Endothelial cell of umbilical vein (primary cell): ENCODE measurements at regions not wholly inside any gene's neighbourhood (a gene's known extent, or its start where the extent isn't known, plus 50 kb on each side); places are given as distances from the start of the nearest gene placed in this dataset.

ENCODE experiments used
- BruUV-seq: library from RNA; stranded (reverse); fragments of 400-500 nt; replicated peaks from 2 replicates; lab custom pipeline; 2021; lab: Mats Ljungman, UMichigan
- CTCF ChIA-PET: fragments of 300-600, 350-600 bp; sonication (Branson Sonifier 250); formaldehyde crosslinking; loops from one replicate; lab custom pipeline; 2021; ENCODE audit warnings: antibody characterized with exemption, inconsistent platforms; lab: Charles Lee
- POLR2A ChIA-PET: fragments of 300-600, 350-600 bp; sonication (Branson Sonifier 250); formaldehyde crosslinking; loops from one replicate; lab custom pipeline; 2021; ENCODE audit warnings: antibody characterized with exemption, inconsistent platforms; lab: Charles Lee
- DNase-seq: peaks from one replicate; pipeline ENCODE4 v3.0.0-alpha.2; 2011; ENCODE audit warnings: low read depth, low spot score
- FAIRE-seq: peaks from 2 replicates; lab custom pipeline; 2011; peaks lifted over from hg19 to GRCh38; lab: Jason Lieb, UNC
- H2AFZ ChIP-seq: 2 replicates; pipeline ENCODE4 v1.6.0; 2012; ENCODE audit warnings: low read depth, low read length, control low read depth, inconsistent platforms
- H3K27ac ChIP-seq: 2 replicates; pipeline ENCODE4 v1.5.1; 2011; ENCODE audit warnings: low read depth, mild to moderate bottlenecking, control low read depth, low read length, moderate library complexity; ENCODE audit not compliant: insufficient read depth
- H3K27me3 ChIP-seq, 2 experiments: 2 replicates each; pipeline versions ENCODE4 v1.6.0 to v1.6.1; 2011; ENCODE audit warnings: low read length in 2 of 2, mixed read lengths in 1 of 2; ENCODE audit not compliant: control insufficient read depth in 2 of 2, insufficient read depth in 2 of 2
- H3K36me3 ChIP-seq, 2 experiments: 2 replicates in 1 of 2; 3 replicates in 1 of 2; pipeline ENCODE4 v1.5.1; 2011; ENCODE audit warnings: low read length in 2 of 2, mild to moderate bottlenecking in 1 of 2, moderate library complexity in 1 of 2; ENCODE audit not compliant: control insufficient read depth in 2 of 2, insufficient read depth in 2 of 2; ENCODE audit errors: extremely low read depth in 1 of 2
- H3K4me1 ChIP-seq: 3 replicates; pipeline ENCODE4 v1.5.1; 2011; ENCODE audit warnings: mild to moderate bottlenecking, low read length; ENCODE audit not compliant: control insufficient read depth, insufficient read depth; ENCODE audit errors: extremely low read depth
- H3K4me2 ChIP-seq: 2 replicates; pipeline ENCODE4 v1.6.1; 2011; ENCODE audit warnings: low read length, control low read depth, mixed read lengths; ENCODE audit not compliant: insufficient read depth
- H3K4me3 ChIP-seq, 3 experiments: fragments of 200-600 bp in 1 of 3; sonication (generic), shearing (Covaris generic) in 1 of 3; replicated peaks in 1 of 3; 2 replicates each; pipeline ENCODE4 v1.5.1; 2011 to 2016; ENCODE audit warnings: control low read depth in 3 of 3, low read length in 3 of 3, mild to moderate bottlenecking in 2 of 3, inconsistent platforms in 1 of 3, low read depth in 1 of 3, moderate library complexity in 1 of 3; ENCODE audit not compliant: insufficient read depth in 1 of 3
- H3K79me2 ChIP-seq: 2 replicates; pipeline ENCODE4 v1.6.0; 2012; ENCODE audit warnings: low read length, inconsistent platforms; ENCODE audit not compliant: control insufficient read depth, insufficient read depth
- H3K9ac ChIP-seq: replicated peaks from 2 replicates; pipeline ENCODE3; 2011; ENCODE audit warnings: low read length, control low read depth; ENCODE audit not compliant: insufficient read depth; ENCODE audit errors: extremely low read depth
- H3K9me1 ChIP-seq: replicated peaks from 3 replicates; pipeline ENCODE4 v1.6.0; 2011; ENCODE audit warnings: mild to moderate bottlenecking, low read length; ENCODE audit not compliant: control insufficient read depth, insufficient read depth; ENCODE audit errors: extremely low read depth
- H3K9me3 ChIP-seq: replicated peaks from 2 replicates; pipeline ENCODE4 v1.5.1; 2012; ENCODE audit warnings: low read length, inconsistent platforms; ENCODE audit not compliant: control insufficient read depth, insufficient read depth
- H4K20me1 ChIP-seq: replicated peaks from 2 replicates; pipeline ENCODE3; 2011; ENCODE audit warnings: mild to moderate bottlenecking, low read length; ENCODE audit not compliant: control insufficient read depth, insufficient read depth; ENCODE audit errors: extremely low read depth
- EZH2 ChIP-seq: IDR thresholded peaks from 2 replicates; pipeline ENCODE4 v1.6.1; 2012; ENCODE audit warnings: borderline replicate concordance, low read depth, mild to moderate bottlenecking, moderate library complexity, low read length, inconsistent platforms; ENCODE audit not compliant: severe bottlenecking
- FOS ChIP-seq: IDR thresholded peaks from 2 replicates; pipeline ENCODE4 v1.6.1; 2011; ENCODE audit warnings: mild to moderate bottlenecking, low read length, moderate library complexity, borderline replicate concordance; ENCODE audit not compliant: insufficient read depth
- GATA2 ChIP-seq: IDR thresholded peaks from 2 replicates; pipeline ENCODE4 v1.7.0; 2011; ENCODE audit warnings: low read depth, mild to moderate bottlenecking, moderate library complexity, mixed read lengths, low read length; ENCODE audit not compliant: insufficient read length, insufficient read depth
- JUN ChIP-seq: IDR thresholded peaks from 2 replicates; pipeline ENCODE4 v1.6.1; 2011; ENCODE audit warnings: borderline replicate concordance, low read depth; ENCODE audit not compliant: insufficient read length, insufficient read depth
- MYC ChIP-seq: IDR thresholded peaks from one replicate; pipeline ENCODE4 v1.6.1; 2011; ENCODE audit warnings: mild to moderate bottlenecking, low read depth, low read length
- POLR2A ChIP-seq: IDR thresholded peaks from 2 replicates; pipeline ENCODE4 v1.6.1; 2012; ENCODE audit warnings: low read depth, mild to moderate bottlenecking, control low read depth, low read length
- POLR2AphosphoS5 ChIP-seq: IDR thresholded peaks from 2 replicates; pipeline ENCODE4 v1.6.1; 2012; ENCODE audit warnings: low read depth, mild to moderate bottlenecking, control low read depth, low read length, moderate library complexity; ENCODE audit not compliant: insufficient read depth
- dilution Hi-C: fragments of 300-500 bp; cut with MboI; formaldehyde crosslinking; loops from one replicate; pipeline ENCODE4 v1.15.0; 2019; ENCODE audit warnings: low sequenced_read_pairs; ENCODE audit not compliant: extremely low pct_ligation_motif_present
- intact Hi-C: fragments of 100-400 bp; cut with micrococcal nuclease; formaldehyde crosslinking; loops from one replicate; pipeline ENCODE4 v1.10.0; 2022
- TF ChIP-seq, protein P1 (sequence below), 2 donors: IDR thresholded peaks; 1 replicate in 1 of 2; 2 replicates in 1 of 2; pipeline ENCODE4 v1.5.1; 2011; ENCODE audit warnings: low read length in 2 of 2, mild to moderate bottlenecking in 2 of 2, moderate library complexity in 2 of 2, control low read depth in 1 of 2, inconsistent platforms in 1 of 2, low read depth in 1 of 2; ENCODE audit not compliant: insufficient read depth in 1 of 2; ENCODE audit errors: extremely low read depth in 1 of 2

DNA sequence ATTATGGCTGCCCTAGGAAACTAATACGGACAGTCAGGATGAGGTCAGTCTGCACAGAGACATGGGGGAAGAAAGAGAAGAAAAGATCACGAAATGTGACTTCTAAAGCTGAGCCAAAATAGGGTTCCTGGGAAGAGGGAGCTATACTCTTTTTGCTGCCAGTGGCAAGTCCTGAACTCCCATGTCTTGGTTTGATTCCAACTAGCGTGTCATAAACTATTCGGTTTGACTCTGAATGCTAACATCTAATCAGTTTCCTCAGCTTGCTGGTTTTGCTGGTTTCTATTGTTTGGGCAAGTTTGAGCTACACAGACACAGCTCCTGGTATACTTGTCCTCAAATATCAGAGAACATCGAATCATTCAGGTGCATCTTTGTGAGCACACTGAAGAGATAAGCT is 80.5 kb upstream of the CYP1B1 start:
- ChIA-PET POLR2A (no interaction called here), CTCF (interaction anchor here (1.5 kb wide), 1 partner anchor 41 kb away, joined by 5 read pairs; no protein-coding TSS in a partner anchor)
- Histone ChIP-seq H3K27me3 (peaks cover 11 to 32% of the 10 kb centered on the region in 2 experiments), H3K27ac (no peak overlapping the region), H3K4me3 (no peak overlapping the region), H3K79me2 (no peaks in the 10 kb centered on the region), H3K4me2 (no peak overlapping the region), H3K9ac (no peak overlapping the region), H3K4me1 (no peaks in the 10 kb centered on the region), H3K9me1 (no peaks in the 10 kb centered on the region), H3K36me3 (no peaks in the 10 kb centered on the region), H4K20me1 (no peaks in the 10 kb centered on the region), H2AFZ (no peak overlapping the region), H3K9me3 (no peaks in the 10 kb centered on the region)
- FAIRE-seq (no peak), DNase-seq (no peak)
- intact Hi-C loops, result no loop called here
- TF ChIP-seq EZH2 (no peak), FOS (no peak), JUN (no peak), MYC (no peak), POLR2A (no peak), GATA2 (no peak), POLR2AphosphoS5 (no peak)
- TF ChIP-seq, protein P1, sequence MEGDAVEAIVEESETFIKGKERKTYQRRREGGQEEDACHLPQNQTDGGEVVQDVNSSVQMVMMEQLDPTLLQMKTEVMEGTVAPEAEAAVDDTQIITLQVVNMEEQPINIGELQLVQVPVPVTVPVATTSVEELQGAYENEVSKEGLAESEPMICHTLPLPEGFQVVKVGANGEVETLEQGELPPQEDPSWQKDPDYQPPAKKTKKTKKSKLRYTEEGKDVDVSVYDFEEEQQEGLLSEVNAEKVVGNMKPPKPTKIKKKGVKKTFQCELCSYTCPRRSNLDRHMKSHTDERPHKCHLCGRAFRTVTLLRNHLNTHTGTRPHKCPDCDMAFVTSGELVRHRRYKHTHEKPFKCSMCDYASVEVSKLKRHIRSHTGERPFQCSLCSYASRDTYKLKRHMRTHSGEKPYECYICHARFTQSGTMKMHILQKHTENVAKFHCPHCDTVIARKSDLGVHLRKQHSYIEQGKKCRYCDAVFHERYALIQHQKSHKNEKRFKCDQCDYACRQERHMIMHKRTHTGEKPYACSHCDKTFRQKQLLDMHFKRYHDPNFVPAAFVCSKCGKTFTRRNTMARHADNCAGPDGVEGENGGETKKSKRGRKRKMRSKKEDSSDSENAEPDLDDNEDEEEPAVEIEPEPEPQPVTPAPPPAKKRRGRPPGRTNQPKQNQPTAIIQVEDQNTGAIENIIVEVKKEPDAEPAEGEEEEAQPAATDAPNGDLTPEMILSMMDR (IDR thresholded peaks at IDR 0.05; ENCODE audit: extremely low read depth in 1 of 2, insufficient read depth in 1 of 2, low read depth in 1 of 2, low read length in 2 of 2), result no peak
- dilution Hi-C loops, result no loop called here
- no TSS peak for BruUV-seq
